Motor neuron (in vitro differentiated cells): ENCODE measurements at regions not wholly inside any gene's neighbourhood (a gene's known extent, or its start where the extent isn't known, plus 50 kb on each side); places are given as distances from the start of the nearest gene placed in this dataset.
A peak's percentile ranks its signal among the peaks of the same experiment; 100 is the strongest.

Experiments
- ATAC-seq, 8 experiments: fragments of 200-7000 bp; cut with Tn5 transposase; replicated peaks in 6 of 8; 2 replicates each; pipeline ENCODE4 v1.8.0; 2021; ENCODE audit warnings: mild to moderate bottlenecking in 8 of 8, moderate library complexity in 8 of 8
- H3K27ac ChIP-seq, 2 donors: fragments of 250-450 bp; sonication (Bioruptor Pico); 2 replicates each; pipeline ENCODE4 v1.9.0; 2021; ENCODE audit warnings: antibody characterized with exemption in 2 of 2, mild to moderate bottlenecking in 2 of 2, moderate library complexity in 1 of 2
- H3K4me1 ChIP-seq, 2 donors: fragments of 250-450 bp; sonication (Bioruptor Pico); replicated peaks in 1 of 2; 2 replicates each; pipeline ENCODE4 v1.6.1; 2021; ENCODE audit warnings: antibody characterized with exemption in 2 of 2, mild to moderate bottlenecking in 2 of 2, moderate library complexity in 1 of 2
- H3K4me3 ChIP-seq, 5 donors: fragments of 250-450 bp; sonication (Bioruptor Pico); 2 replicates each; pipeline ENCODE4 v1.9.0; 2021; ENCODE audit warnings: antibody characterized with exemption in 5 of 5, mild to moderate bottlenecking in 5 of 5, moderate library complexity in 4 of 5
- WGBS, 10 experiments: fragments of 450-650 bp; shearing (Covaris generic); methylation state at CpG; one replicate each; pipeline ENCODE4 v1.0.0; 2022; 5-methylcytosine and 5-hydroxymethylcytosine counted together
- in situ Hi-C, 9 experiments: fragments of 400-800 bp; cut with MboI; loops; one replicate each; pipeline ENCODE4 v1.15.0; 2021; ENCODE audit warnings: low sequenced_read_pairs in 9 of 9, low pct_unique_long_range_greater_than_20kb in 2 of 9; ENCODE audit not compliant: unreplicated experiment in 9 of 9

- WGBS, 10 experiments = 0 to 100% (median 78%) methylated on average over 1 to 2 of the region's 2 CpGs
- Histone ChIP-seq H3K4me3 (no peak overlapping the region), H3K27ac (no peak overlapping the region), H3K4me1 (no peaks in the 10 kb centered on the region)
- in situ Hi-C loops = no loop called here
- ATAC-seq = peak in 3 of 8 experiments; percentile 39 to 55 (median 53)
Observed at GRCh38 chr3:106261915-106262683, 393.3 kb upstream of the CBLB start.

DNA sequence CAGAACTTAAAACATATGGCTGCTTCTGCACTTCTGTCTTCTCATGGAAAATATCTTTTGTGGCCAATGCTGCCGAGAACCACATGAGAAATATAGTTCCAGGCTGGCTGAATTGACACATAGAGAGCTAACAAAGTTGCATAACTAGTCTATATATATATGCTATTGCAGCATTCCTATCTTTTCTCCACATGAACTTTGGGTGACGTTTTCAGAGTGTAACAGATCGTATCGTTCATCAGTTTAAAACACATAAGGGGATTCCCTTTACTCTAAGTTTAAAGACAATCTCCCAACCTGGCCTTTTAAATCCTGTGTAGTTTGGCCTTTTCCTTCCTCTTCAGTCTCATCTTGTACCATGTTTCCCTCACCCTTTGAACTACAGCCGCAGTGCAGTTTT is 394.2 kb upstream of the CBLB start:
- no peak for ATAC-seq
- Histone ChIP-seq H3K4me3 (no peak overlapping the region), H3K4me1 (no peaks in the 10 kb centered on the region), H3K27ac (no peak overlapping the region)
- in situ Hi-C loops = no loop called here
- 85 to 100% (median 91%) methylated on average over 1 to 5 of the region's 5 CpGs; no CpG with 5 or more reads in 1 of the 10 experiments for WGBS, 10 experiments

GRCh38 chr3:106263546-106263945 is 394.7 kb upstream of the CBLB start:
- Histone ChIP-seq H3K27ac (no peak overlapping the region), H3K4me1 (no peaks in the 10 kb centered on the region), H3K4me3 (no peak overlapping the region)
- ATAC-seq = no peak
- in situ Hi-C loops = no loop called here

GRCh38 chr3:106265704-106266103 is 396.9 kb upstream of the CBLB start:
- H3K4me1 ChIP-seq = no peaks in the 10 kb centered on the region
- no peak overlapping the region for H3K27ac ChIP-seq
- no peak overlapping the region for H3K4me3 ChIP-seq
- 33 to 88% (median 56%) methylated on average over 1 to 2 of the region's 3 CpGs; no CpG with 5 or more reads in 1 of the 10 experiments for WGBS, 10 experiments
- in situ Hi-C loops = no loop called here
- ATAC-seq = no peak

DNA sequence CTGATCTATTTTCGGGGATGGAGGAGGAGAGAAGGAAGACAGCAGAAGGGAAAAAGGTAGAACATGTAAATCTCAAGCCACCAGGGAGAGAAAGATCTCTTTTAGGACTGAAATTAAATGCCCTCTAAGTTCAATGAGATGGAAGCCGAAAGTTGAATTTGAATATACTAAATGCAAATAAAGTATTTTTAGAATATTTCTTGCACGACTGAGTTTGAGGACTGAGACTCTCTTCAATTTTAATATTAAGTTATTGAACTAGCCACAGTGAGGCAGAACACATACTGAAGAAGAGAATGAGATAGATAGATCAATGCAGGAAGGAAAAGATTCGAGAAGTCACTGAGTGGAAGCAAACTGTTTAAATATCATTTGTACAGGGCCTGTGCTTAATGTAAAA is 399.9 kb upstream of the CBLB start:
- Histone ChIP-seq H3K27ac (no peak overlapping the region), H3K4me3 (no peak overlapping the region), H3K4me1 (no peaks in the 10 kb centered on the region)
- in situ Hi-C loops = no loop called here
- 52 to 92% (median 88%) methylated on average over 2 to 4 of the region's 4 CpGs for WGBS, 10 experiments
- no peak for ATAC-seq

DNA sequence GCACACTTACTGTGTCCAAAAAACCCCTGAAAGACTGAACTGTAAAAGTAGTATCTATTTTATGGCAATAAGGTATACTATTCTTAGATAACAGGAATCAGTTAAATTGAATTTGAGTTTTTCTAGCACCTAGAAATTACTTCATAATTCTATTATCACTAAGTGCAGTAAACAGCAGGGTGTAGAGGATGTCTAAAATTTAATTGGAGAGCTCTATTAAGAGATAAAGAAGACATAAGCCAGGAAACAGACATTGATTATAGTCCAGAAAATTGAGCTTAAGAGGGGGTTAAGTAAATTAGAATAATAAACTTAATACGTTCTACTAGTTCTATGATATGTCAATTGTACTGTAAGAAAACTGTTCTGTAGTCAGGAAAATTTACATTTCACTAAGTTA is 403.5 kb upstream of the CBLB start:
- in situ Hi-C loops = no loop called here
- no peak for ATAC-seq
- no peak overlapping the region for H3K27ac ChIP-seq
- H3K4me3 ChIP-seq = no peak overlapping the region
- WGBS, 10 experiments = 25 to 100% (median 82%) methylated on average over 1 of the region's 1 CpG; no CpG with 5 or more reads in 1 of the 10 experiments
- H3K4me1 ChIP-seq = no peaks in the 10 kb centered on the region

DNA sequence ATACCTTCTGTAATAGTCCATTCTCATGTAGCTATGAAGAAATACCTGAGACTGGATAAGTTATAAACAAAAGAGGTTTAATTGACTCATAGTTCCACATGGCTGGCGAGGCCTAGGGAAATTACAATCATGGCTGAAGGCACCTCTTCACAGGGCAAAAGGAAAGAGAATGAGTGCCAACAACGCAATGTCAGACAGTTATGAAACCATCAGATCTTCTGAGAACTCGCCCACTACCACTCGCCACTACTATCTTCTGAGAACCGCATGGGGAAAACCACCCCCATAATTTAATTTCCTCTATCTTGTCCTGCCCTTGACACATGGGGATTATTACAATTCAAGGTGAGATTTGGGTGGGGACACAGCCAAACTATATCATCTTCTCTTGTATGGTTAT is 406.8 kb upstream of the CBLB start:
- 50 to 100% (median 83%) methylated on average over 1 to 4 of the region's 5 CpGs for WGBS, 10 experiments

GRCh38 chr3:106276151-106276550 is 407.3 kb upstream of the CBLB start:
- Histone ChIP-seq H3K4me1 (peaks cover 0 to 6% of the 10 kb centered on the region in 2 donors), H3K4me3 (no peak overlapping the region), H3K27ac (no peak overlapping the region)
- ATAC-seq = peak in 1 of 8 experiments; percentile 21
- in situ Hi-C loops = no loop called here

More for the DNA sequence above, 406.8 kb upstream of the CBLB start:
- in situ Hi-C loops = no loop called here
- Histone ChIP-seq H3K4me3 (no peak overlapping the region), H3K4me1 (peaks cover 0 to under 1% of the 10 kb centered on the region in 2 donors), H3K27ac (no peak overlapping the region)
- ATAC-seq = no peak

GRCh38 chr3:106276755-106277612 is 408.2 kb upstream of the CBLB start:
- in situ Hi-C loops = no loop called here
- H3K4me1 ChIP-seq = peaks cover 0 to 14% of the 10 kb centered on the region in 2 donors
- 61 to 93% (median 90%) methylated on average over 3 to 6 of the region's 6 CpGs for WGBS, 10 experiments
- H3K27ac ChIP-seq = no peak overlapping the region
- no peak overlapping the region for H3K4me3 ChIP-seq
- no peak for ATAC-seq

DNA sequence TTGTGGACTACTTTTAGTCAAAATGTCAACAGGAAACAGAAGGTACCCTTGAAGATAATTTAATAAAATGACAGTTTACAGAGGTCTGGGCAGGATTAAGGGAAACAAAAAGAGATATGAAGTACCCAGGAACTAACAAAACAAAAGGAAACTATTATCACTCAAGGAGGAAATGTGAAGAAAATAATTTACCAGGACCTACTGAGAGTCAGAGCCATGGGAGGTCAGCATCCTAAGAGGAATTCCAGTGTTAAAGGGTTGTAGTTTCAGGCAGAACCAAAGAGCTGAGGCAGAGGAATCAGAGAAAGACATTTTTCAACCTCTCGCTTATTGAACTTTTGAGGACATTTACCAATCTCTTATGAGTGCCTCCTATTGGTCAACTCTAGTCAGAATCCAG is 408.9 kb upstream of the CBLB start:
- Histone ChIP-seq H3K27ac (no peak overlapping the region), H3K4me1 (peaks cover 0 to 14% of the 10 kb centered on the region in 2 donors), H3K4me3 (no peak overlapping the region)
- no peak for ATAC-seq
- in situ Hi-C loops = no loop called here
- 56 to 100% (median 100%) methylated on average over 1 of the region's 1 CpG; no CpG with 5 or more reads in 3 of the 10 experiments for WGBS, 10 experiments

- Histone ChIP-seq H3K4me3 (no peak overlapping the region), H3K4me1 (peaks cover 0 to 14% of the 10 kb centered on the region in 2 donors), H3K27ac (no peak overlapping the region)
- in situ Hi-C loops = no loop called here
- peak in 2 of 8 experiments; percentile 61 to 89 for ATAC-seq
- 0 to 12% (median 0%) methylated on average over 1 to 2 of the region's 2 CpGs; no CpG with 5 or more reads in 1 of the 10 experiments for WGBS, 10 experiments
Observed at GRCh38 chr3:106281221-106281620, 412.4 kb upstream of the CBLB start.

GRCh38 chr3:106282943-106283342 is 414.1 kb upstream of the CBLB start:
- H3K4me3 ChIP-seq = no peak overlapping the region
- no peak overlapping the region for H3K27ac ChIP-seq
- peaks cover 0 to 14% of the 10 kb centered on the region in 2 donors for H3K4me1 ChIP-seq
- in situ Hi-C loops = no loop called here
- WGBS, 10 experiments = 13 to 98% (median 85%) methylated on average over 2 to 3 of the region's 3 CpGs
- peak in 1 of 8 experiments; percentile 55 for ATAC-seq

GRCh38 chr3:106288781-106289180 is 420.0 kb upstream of the CBLB start:
- 40 to 100% (median 83%) methylated on average over 1 to 4 of the region's 4 CpGs; no CpG with 5 or more reads in 1 of the 10 experiments for WGBS, 10 experiments
- Histone ChIP-seq H3K4me3 (no peak overlapping the region), H3K4me1 (no peaks in the 10 kb centered on the region), H3K27ac (no peak overlapping the region)
- in situ Hi-C loops = no loop called here
- ATAC-seq = no peak
